Liver (tissue), 8 donors: ENCODE measurements at regions not wholly inside any gene's neighbourhood (a gene's known extent, or its start where the extent isn't known, plus 50 kb on each side); places are given as distances from the start of the nearest gene placed in this dataset.

Source experiments
- DNase-seq: peaks from one replicate; pipeline ENCODE4 v3.0.0-alpha.2; 2017; ENCODE audit warnings: low spot score
- H3K27ac ChIP-seq, 2 donors: one replicate each; pipeline ENCODE4 v1.7.0; 2013; ENCODE audit warnings: inconsistent platforms in 2 of 2, low read length in 2 of 2, control low read depth in 1 of 2, low read depth in 1 of 2, mild to moderate bottlenecking in 1 of 2
- H3K27me3 ChIP-seq, 4 donors: one replicate each; pipeline versions ENCODE4 v1.6.1 to v1.7.0; 2013; ENCODE audit warnings: low read length in 3 of 4, inconsistent platforms in 1 of 4, mild to moderate bottlenecking in 1 of 4, moderate library complexity in 1 of 4; ENCODE audit not compliant: control insufficient read depth in 4 of 4, insufficient read depth in 4 of 4
- H3K36me3 ChIP-seq, 4 donors: one replicate each; pipeline versions ENCODE4 v1.6.1 to v1.7.0; 2013; ENCODE audit warnings: low read length in 3 of 4, mild to moderate bottlenecking in 3 of 4, low read depth in 1 of 4, moderate library complexity in 1 of 4; ENCODE audit not compliant: control insufficient read depth in 4 of 4, insufficient read depth in 3 of 4
- H3K4me1 ChIP-seq, 4 donors: one replicate each; pipeline versions ENCODE4 v1.6.1 to v1.7.0; 2013; ENCODE audit warnings: low read length in 3 of 4, mild to moderate bottlenecking in 3 of 4, moderate library complexity in 1 of 4; ENCODE audit not compliant: control insufficient read depth in 4 of 4, insufficient read depth in 4 of 4
- H3K4me3 ChIP-seq, 3 donors: one replicate each; pipeline versions ENCODE4 v1.6.1 to v1.7.0; 2013; ENCODE audit warnings: low read length in 3 of 3, control low read depth in 1 of 3, low read depth in 1 of 3, mild to moderate bottlenecking in 1 of 3
- H3K9ac ChIP-seq, 2 donors: one replicate each; pipeline ENCODE4 v1.7.0; 2013; ENCODE audit warnings: low read length in 2 of 2, mild to moderate bottlenecking in 2 of 2, moderate library complexity in 2 of 2, control low read depth in 1 of 2, low read depth in 1 of 2
- H3K9me3 ChIP-seq, 4 donors: one replicate each; pipeline versions ENCODE4 v1.6.1 to v1.7.0; 2013; ENCODE audit warnings: low read length in 3 of 4; ENCODE audit not compliant: control insufficient read depth in 4 of 4
- EGR1 ChIP-seq, 2 donors: IDR thresholded peaks; 2 replicates each; pipeline ENCODE4 v1.6.1; 2016 to 2018; ENCODE audit warnings: antibody characterized with exemption in 2 of 2, low read depth in 2 of 2
- FOXA1 ChIP-seq: IDR thresholded peaks from 2 replicates; pipeline ENCODE4 v1.6.1; 2016; ENCODE audit warnings: antibody characterized with exemption
- FOXA2 ChIP-seq: IDR thresholded peaks from 2 replicates; pipeline ENCODE4 v1.6.1; 2016; ENCODE audit warnings: antibody characterized with exemption
- GABPA ChIP-seq, 2 donors: IDR thresholded peaks in 1 of 2; conservative IDR thresholded peaks in 1 of 2; 2 replicates each; pipeline ENCODE4 v1.6.1; 2016; ENCODE audit warnings: antibody characterized with exemption in 2 of 2, mild to moderate bottlenecking in 1 of 2, moderate library complexity in 1 of 2
- JUND ChIP-seq, 2 donors: IDR thresholded peaks; 2 replicates each; pipeline ENCODE4 v1.6.1; 2016; ENCODE audit warnings: antibody characterized with exemption in 2 of 2
- NR2F2 ChIP-seq: IDR thresholded peaks from 2 replicates; pipeline ENCODE4 v1.6.1; 2016; ENCODE audit warnings: antibody characterized with exemption
- RAD21 ChIP-seq, 2 donors: IDR thresholded peaks; 2 replicates each; pipeline ENCODE4 v1.6.1; 2016; ENCODE audit warnings: antibody characterized with exemption in 2 of 2, mild to moderate bottlenecking in 2 of 2
- REST ChIP-seq: IDR thresholded peaks from 2 replicates; pipeline ENCODE4 v1.6.1; 2016; ENCODE audit warnings: antibody characterized with exemption, mild to moderate bottlenecking
- RXRA ChIP-seq, 2 donors: IDR thresholded peaks; 2 replicates each; pipeline ENCODE4 v1.6.1; 2017 to 2018; ENCODE audit warnings: antibody characterized with exemption in 2 of 2, mild to moderate bottlenecking in 1 of 2
- SP1 ChIP-seq: IDR thresholded peaks from 2 replicates; pipeline ENCODE4 v1.6.1; 2018; ENCODE audit warnings: antibody characterized with exemption, mild to moderate bottlenecking
- TAF1 ChIP-seq: conservative IDR thresholded peaks from 2 replicates; pipeline ENCODE4 v1.6.1; 2016; ENCODE audit warnings: antibody characterized with exemption, mild to moderate bottlenecking
- ZBTB33 ChIP-seq: IDR thresholded peaks from 2 replicates; pipeline ENCODE4 v1.6.1; 2016; ENCODE audit warnings: antibody characterized with exemption
- WGBS: extraction: QIAGEN DNeasy Blood & Tissue Kit; methylation state at CpG from one replicate; pipeline ENCODE4 v1.1.7; 2013; 5-methylcytosine and 5-hydroxymethylcytosine counted together
- TF ChIP-seq, protein P1 (sequence below): fragments of 150-350 bp; IDR thresholded peaks from 2 replicates; pipeline ENCODE4 v1.5.1; 2017; ENCODE audit warnings: improper control_type of control experiment, low read depth, low read length; ENCODE audit not compliant: missing input control
- donor health status: healthy.
- donor health status: healthy.
- donor health status: healthy.
- donor health status: healthy.
- donor health status: healthy.

DNA sequence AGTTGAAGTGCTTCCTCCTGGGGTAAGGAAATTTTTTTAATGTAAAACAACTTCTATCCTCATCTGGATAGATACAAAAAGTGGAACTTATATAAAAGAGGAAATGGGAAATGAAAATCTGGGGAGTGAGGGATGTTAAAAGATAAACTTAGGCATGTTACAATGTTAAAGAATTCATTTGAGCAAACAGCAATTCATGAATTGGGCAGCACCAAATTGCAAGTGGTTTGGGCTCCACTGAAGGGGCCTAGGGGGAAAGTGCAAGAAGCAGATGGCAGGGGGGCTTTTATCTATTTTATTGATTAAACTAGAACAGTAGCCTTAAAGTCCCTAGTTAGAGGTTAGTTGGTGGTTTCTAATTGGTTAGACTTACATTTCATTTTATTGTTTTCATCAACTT, 118.1 kb upstream of the NAP1L1 start:
- Histone ChIP-seq H3K9me3 (peaks cover 2 to 18% (median 10%) of the 10 kb centered on the region in 4 donors), H3K27ac (no peak overlapping the region), H3K27me3 (no peaks in the 10 kb centered on the region), H3K4me3 (no peak overlapping the region), H3K36me3 (no peaks in the 10 kb centered on the region), H3K9ac (no peak overlapping the region), H3K4me1 (peaks cover 0 to 5% (median 3%) of the 10 kb centered on the region in 4 donors)
- no peak for DNase-seq
- no peak for TF ChIP-seq ZBTB33
- no peak for TF ChIP-seq RAD21 (IDR thresholded peaks at IDR 0.05)
- TF ChIP-seq SP1 = no peak
- no peak for TF ChIP-seq RXRA (IDR thresholded peaks at IDR 0.05)

GRCh38 chr12:76201758-76202157, 117.3 kb upstream of the NAP1L1 start:
- Histone ChIP-seq H3K4me1 (peaks cover 0 to 5% (median 3%) of the 10 kb centered on the region in 4 donors), H3K27ac (no peak overlapping the region), H3K27me3 (no peaks in the 10 kb centered on the region), H3K36me3 (no peaks in the 10 kb centered on the region), H3K9me3 (peaks cover 4 to 18% (median 10%) of the 10 kb centered on the region in 4 donors), H3K4me3 (no peak overlapping the region), H3K9ac (no peak overlapping the region)
- DNase-seq = no peak
- no peak for TF ChIP-seq FOXA1
- TF ChIP-seq GABPA (IDR thresholded peaks at IDR 0.05 in 1 of 2, conservative IDR thresholded peaks at IDR 0.05 in 1 of 2) = no peak
- TF ChIP-seq JUND (IDR thresholded peaks at IDR 0.05) = no peak
- TF ChIP-seq EGR1 (IDR thresholded peaks at IDR 0.05; ENCODE audit: low read depth in 2 of 2) = no peak

DNA sequence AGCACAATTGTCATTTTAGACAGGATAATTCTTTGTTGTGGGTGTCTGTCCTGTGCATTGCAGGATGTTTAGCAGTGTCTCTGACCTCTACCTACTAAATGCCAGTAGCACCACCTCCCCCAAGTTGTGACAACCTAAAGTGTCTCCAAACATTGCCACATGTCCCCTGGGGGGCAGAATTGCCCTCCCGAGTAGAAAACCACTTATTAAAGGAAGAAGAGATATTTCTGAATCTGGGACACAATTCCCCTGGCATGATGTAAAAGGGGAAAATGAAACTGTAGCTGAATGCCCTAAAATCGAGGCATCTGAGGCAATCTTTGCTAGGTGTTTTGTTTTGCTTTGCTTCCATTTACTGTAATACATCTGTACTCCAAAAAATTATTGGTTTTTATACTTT, 116.8 kb upstream of the NAP1L1 start:
- DNase-seq = no peak
- no peaks in the 10 kb centered on the region for H3K36me3 ChIP-seq
- H3K9me3 ChIP-seq = peaks cover 4 to 18% (median 10%) of the 10 kb centered on the region in 4 donors
- H3K4me3 ChIP-seq = no peak overlapping the region
- no peaks in the 10 kb centered on the region for H3K27me3 ChIP-seq
- no peak overlapping the region for H3K27ac ChIP-seq
- no peak overlapping the region for H3K9ac ChIP-seq
- H3K4me1 ChIP-seq = peaks cover 0 to 5% (median 3%) of the 10 kb centered on the region in 4 donors
- no peak for TF ChIP-seq JUND (IDR thresholded peaks at IDR 0.05)
- no peak for TF ChIP-seq FOXA2
- no peak for TF ChIP-seq RXRA (IDR thresholded peaks at IDR 0.05)
- peak; percentile 45 to 70 for TF ChIP-seq RAD21 (IDR thresholded peaks at IDR 0.05)
- TF ChIP-seq FOXA1 = no peak
- TF ChIP-seq SP1 = no peak
- TF ChIP-seq GABPA (IDR thresholded peaks at IDR 0.05 in 1 of 2, conservative IDR thresholded peaks at IDR 0.05 in 1 of 2) = no peak
- no peak for TF ChIP-seq REST
- TF ChIP-seq NR2F2 = no peak
- TF ChIP-seq TAF1 = no peak
- TF ChIP-seq, protein P1, sequence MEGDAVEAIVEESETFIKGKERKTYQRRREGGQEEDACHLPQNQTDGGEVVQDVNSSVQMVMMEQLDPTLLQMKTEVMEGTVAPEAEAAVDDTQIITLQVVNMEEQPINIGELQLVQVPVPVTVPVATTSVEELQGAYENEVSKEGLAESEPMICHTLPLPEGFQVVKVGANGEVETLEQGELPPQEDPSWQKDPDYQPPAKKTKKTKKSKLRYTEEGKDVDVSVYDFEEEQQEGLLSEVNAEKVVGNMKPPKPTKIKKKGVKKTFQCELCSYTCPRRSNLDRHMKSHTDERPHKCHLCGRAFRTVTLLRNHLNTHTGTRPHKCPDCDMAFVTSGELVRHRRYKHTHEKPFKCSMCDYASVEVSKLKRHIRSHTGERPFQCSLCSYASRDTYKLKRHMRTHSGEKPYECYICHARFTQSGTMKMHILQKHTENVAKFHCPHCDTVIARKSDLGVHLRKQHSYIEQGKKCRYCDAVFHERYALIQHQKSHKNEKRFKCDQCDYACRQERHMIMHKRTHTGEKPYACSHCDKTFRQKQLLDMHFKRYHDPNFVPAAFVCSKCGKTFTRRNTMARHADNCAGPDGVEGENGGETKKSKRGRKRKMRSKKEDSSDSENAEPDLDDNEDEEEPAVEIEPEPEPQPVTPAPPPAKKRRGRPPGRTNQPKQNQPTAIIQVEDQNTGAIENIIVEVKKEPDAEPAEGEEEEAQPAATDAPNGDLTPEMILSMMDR = peak; percentile 4
- WGBS = 18% methylated on average over 2 of the region's 2 CpGs
